Activated T-cell treated with anti-CD3 and anti-CD28 coated beads, Interleukin-2, amount 50 U/mL, for 4 hours (primary cell): ENCODE measurements at regions not wholly inside any gene's neighbourhood (a gene's known extent, or its start where the extent isn't known, plus 50 kb on each side); places are given as distances from the start of the nearest gene placed in this dataset.
"Not testable (repeated sequence)": the region's sequence is repeated elsewhere in the genome, so short reads cannot be mapped to it uniquely, and the experiment has no call there.

Source experiments
- ATAC-seq, 2 donors: fragments of 200-7000 bp; cut with Tn5 transposase; one replicate each; pipeline ENCODE4 v1.10.0; 2021
- DNase-seq: peaks from one replicate; pipeline ENCODE4 v3.0.0-alpha.2; 2020
- H3K27me3 Mint-ChIP-seq: one replicate; pipeline ENCODE4 v1.8.0; 2021; ENCODE audit warnings: low read depth, mixed read lengths
- H3K36me3 Mint-ChIP-seq: one replicate; pipeline ENCODE4 v1.8.0; 2022; ENCODE audit warnings: mixed read lengths; ENCODE audit not compliant: insufficient read depth
- H3K4me1 Mint-ChIP-seq: one replicate; pipeline ENCODE4 v1.8.0; 2021; ENCODE audit warnings: low read depth, mixed read lengths
- H3K4me3 Mint-ChIP-seq: one replicate; pipeline ENCODE4 v1.8.0; 2021; ENCODE audit warnings: mild to moderate bottlenecking, moderate library complexity, mixed read lengths
- H3K9me3 Mint-ChIP-seq: one replicate; pipeline ENCODE4 v1.8.0; 2021; ENCODE audit warnings: mixed read lengths

- Mint-ChIP-seq H3K36me3 (peaks cover 5% of the 10 kb centered on the region), H3K4me3 (no peak overlapping the region), H3K4me1 (no peaks in the 10 kb centered on the region), H3K9me3 (peaks cover 20% of the 10 kb centered on the region), H3K27me3 (no peaks in the 10 kb centered on the region)
- ATAC-seq (no peak), DNase-seq (no peak)
Observed at GRCh38 chr3:177898185-177898584, 638.1 kb upstream of the KCNMB2 start.

- Mint-ChIP-seq H3K4me1 (no peaks in the 10 kb centered on the region), H3K9me3 (peaks cover 20% of the 10 kb centered on the region), H3K27me3 (no peaks in the 10 kb centered on the region), H3K4me3 (no peak overlapping the region), H3K36me3 (peaks cover 5% of the 10 kb centered on the region)
- DNase-seq (no peak), ATAC-seq (no peak)
Observed at GRCh38 chr3:177899275-177900067, 636.8 kb upstream of the KCNMB2 start.

GRCh38 chr3:177902876-177903275, 633.4 kb upstream of the KCNMB2 start:
- H3K27me3 Mint-ChIP-seq = no peaks in the 10 kb centered on the region
- no peaks in the 10 kb centered on the region for H3K4me1 Mint-ChIP-seq
- H3K9me3 Mint-ChIP-seq = peaks cover 10% of the 10 kb centered on the region
- no peak overlapping the region for H3K4me3 Mint-ChIP-seq
- H3K36me3 Mint-ChIP-seq = peaks cover 5% of the 10 kb centered on the region
- DNase-seq (no peak), ATAC-seq (no peak)

- H3K9me3 Mint-ChIP-seq = peaks cover 9% of the 10 kb centered on the region
- ATAC-seq = no peak
Observed at GRCh38 chr3:177904621-177905020, 631.6 kb upstream of the KCNMB2 start.

DNA sequence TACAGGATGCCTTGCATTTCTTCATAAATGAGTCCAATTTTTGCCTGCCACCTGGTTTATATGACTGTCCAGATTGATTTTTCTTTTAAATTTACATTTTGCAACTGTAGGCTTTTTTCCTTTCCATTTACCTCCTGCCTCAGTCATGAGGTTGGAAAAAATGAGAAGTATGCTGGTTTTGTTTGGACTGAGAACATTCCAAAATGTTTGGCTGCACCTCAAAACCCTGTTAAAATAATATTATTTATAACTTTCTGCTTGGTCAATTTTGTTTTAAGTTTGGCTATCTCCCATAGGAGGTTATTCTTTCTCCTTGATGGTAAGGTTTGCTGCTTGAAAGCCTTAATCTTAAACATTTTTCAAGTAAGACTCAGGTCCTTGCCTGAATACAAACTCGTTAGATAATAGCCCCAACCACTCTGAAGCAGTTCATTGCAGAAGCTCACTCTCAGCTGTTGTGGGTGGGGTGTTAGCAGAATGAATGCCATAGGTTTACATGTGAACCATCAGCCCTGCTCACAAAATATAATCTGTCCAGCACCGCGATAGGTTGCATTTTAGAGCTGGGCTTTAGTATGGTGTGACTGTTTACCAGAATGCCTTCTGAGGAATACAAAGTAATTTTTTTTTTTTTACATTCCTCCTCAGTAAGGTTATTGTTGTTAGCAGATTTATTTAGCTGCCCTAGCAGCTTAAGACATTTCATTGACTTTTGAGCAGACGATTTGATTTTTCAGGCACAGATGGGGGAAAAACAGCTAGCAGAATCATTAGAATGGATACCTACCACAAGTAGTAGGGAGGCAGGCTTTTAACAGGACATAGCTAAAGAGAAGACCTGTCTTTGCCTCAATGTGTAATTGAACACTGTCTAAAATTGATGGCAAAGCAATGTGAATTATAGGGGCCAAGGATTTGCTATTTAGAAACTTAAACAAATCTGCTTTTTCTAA, 630.8 kb upstream of the KCNMB2 start:
- Mint-ChIP-seq H3K9me3 (peaks cover under 1% of the 10 kb centered on the region), H3K4me1 (no peaks in the 10 kb centered on the region)

More at GRCh38 chr3:177904621-177905020, 631.6 kb upstream of the KCNMB2 start:
- Mint-ChIP-seq H3K4me3 (no peak overlapping the region), H3K4me1 (no peaks in the 10 kb centered on the region), H3K36me3 (peaks cover 5% of the 10 kb centered on the region), H3K27me3 (peaks cover 1% of the 10 kb centered on the region)
- DNase-seq = no peak

DNA sequence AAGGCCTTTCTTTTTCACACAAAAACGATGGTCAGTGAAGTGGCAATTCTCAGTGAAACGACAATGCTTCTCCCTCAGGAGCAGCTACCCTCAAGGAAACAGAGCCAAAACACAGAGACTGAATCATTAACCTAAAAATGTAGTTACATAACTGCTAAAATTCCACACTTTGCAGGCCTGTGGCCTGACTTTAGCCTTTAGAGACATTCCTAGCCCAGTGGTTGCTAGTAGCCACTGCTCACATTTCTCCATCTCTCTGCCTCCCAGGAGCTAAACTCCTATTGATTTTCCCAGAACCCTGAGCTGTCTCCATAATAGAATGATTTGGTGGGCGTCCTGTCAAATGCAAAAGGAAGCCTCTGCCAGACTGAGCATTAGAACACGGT, 630.1 kb upstream of the KCNMB2 start:
- H3K9me3 Mint-ChIP-seq = no peaks in the 10 kb centered on the region
- peaks cover 1% of the 10 kb centered on the region for H3K27me3 Mint-ChIP-seq
- no peak overlapping the region for H3K4me3 Mint-ChIP-seq
- ATAC-seq (no peak), DNase-seq (no peak)
- H3K4me1 Mint-ChIP-seq = no peaks in the 10 kb centered on the region
- no peaks in the 10 kb centered on the region for H3K36me3 Mint-ChIP-seq

More for the DNA sequence above, 630.8 kb upstream of the KCNMB2 start:
- no peak for DNase-seq
- no peak for ATAC-seq
- peaks cover 1% of the 10 kb centered on the region for H3K27me3 Mint-ChIP-seq
- H3K36me3 Mint-ChIP-seq = no peaks in the 10 kb centered on the region
- H3K4me3 Mint-ChIP-seq = no peak overlapping the region

- Mint-ChIP-seq H3K4me3 (no peak overlapping the region), H3K27me3 (peaks cover 1% of the 10 kb centered on the region), H3K4me1 (no peaks in the 10 kb centered on the region), H3K36me3 (no peaks in the 10 kb centered on the region), H3K9me3 (no peaks in the 10 kb centered on the region)
- no peak for ATAC-seq
- no peak for DNase-seq
Observed at GRCh38 chr3:177906578-177907229, 629.5 kb upstream of the KCNMB2 start.

- DNase-seq, ATAC-seq, H3K36me3 Mint-ChIP-seq, H3K27me3 Mint-ChIP-seq, H3K4me3 Mint-ChIP-seq, H3K9me3 Mint-ChIP-seq, H3K4me1 Mint-ChIP-seq: not testable (repeated sequence)
Observed at GRCh38 chr3:177909530-177909929, 626.7 kb upstream of the KCNMB2 start.

GRCh38 chr3:177914224-177914623, 622.0 kb upstream of the KCNMB2 start:
- no peaks in the 10 kb centered on the region for H3K36me3 Mint-ChIP-seq
- DNase-seq (no peak), ATAC-seq (no peak)
- no peak overlapping the region for H3K4me3 Mint-ChIP-seq
- H3K4me1 Mint-ChIP-seq = no peaks in the 10 kb centered on the region
- no peaks in the 10 kb centered on the region for H3K9me3 Mint-ChIP-seq
- H3K27me3 Mint-ChIP-seq = peaks cover 1% of the 10 kb centered on the region

DNA sequence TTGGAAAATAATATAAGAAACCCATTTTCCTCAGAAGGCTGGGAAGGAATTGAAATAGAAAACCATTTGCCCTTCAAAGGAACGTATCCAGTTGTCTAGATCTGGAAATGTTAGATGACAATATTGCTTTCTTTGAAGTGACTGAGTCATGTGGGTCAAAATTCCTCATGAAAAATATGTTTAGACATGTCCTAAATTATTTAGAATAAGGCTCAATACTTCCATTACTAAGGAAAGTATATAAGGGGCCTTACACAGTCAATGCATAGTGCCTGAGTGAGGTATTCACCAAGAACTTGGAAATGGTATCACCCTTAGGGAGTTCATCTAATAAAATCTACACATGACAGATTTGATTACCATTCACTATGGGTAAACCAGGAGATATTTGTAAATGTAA, 619.8 kb upstream of the KCNMB2 start:
- H3K9me3 Mint-ChIP-seq = no peaks in the 10 kb centered on the region
- ATAC-seq (no peak), DNase-seq (no peak)
- no peak overlapping the region for H3K4me3 Mint-ChIP-seq
- no peaks in the 10 kb centered on the region for H3K36me3 Mint-ChIP-seq
- H3K27me3 Mint-ChIP-seq = no peaks in the 10 kb centered on the region
- H3K4me1 Mint-ChIP-seq = no peaks in the 10 kb centered on the region

DNA sequence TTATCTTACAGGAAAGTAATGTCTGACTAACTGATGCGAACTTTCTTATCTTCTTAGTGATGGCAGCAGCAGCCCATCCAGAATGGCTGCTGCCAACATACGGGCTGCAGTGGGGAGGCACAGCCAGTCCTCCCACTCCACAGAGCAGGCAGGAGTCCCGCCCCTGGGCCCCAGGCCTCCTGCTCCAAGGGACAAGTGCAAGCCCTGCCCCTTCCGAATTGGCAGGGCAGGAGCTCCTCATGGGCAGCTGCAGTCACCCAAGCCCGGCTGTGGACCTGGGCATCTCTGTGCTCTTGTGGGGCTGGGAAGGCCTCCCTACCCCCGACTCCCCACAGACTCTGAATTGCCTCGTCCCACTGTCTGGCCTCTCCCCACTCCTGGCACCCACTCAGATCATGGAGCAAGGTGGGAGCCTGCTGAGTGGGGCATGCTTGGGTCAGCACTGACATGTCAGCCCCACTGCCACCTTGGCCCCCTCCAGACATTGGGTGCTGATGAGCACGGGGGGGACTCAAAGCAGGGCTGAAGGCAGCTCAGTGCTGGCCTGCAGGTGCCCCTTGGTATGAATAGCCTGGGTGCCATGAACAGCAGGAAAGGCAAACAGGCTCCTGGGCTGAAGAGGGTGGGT, 618.9 kb upstream of the KCNMB2 start:
- H3K4me1 Mint-ChIP-seq = no peaks in the 10 kb centered on the region
- H3K36me3 Mint-ChIP-seq = no peaks in the 10 kb centered on the region
- H3K27me3 Mint-ChIP-seq = no peaks in the 10 kb centered on the region
- no peaks in the 10 kb centered on the region for H3K9me3 Mint-ChIP-seq
- H3K4me3 Mint-ChIP-seq = no peak overlapping the region
- ATAC-seq (no peak), DNase-seq (no peak)

DNA sequence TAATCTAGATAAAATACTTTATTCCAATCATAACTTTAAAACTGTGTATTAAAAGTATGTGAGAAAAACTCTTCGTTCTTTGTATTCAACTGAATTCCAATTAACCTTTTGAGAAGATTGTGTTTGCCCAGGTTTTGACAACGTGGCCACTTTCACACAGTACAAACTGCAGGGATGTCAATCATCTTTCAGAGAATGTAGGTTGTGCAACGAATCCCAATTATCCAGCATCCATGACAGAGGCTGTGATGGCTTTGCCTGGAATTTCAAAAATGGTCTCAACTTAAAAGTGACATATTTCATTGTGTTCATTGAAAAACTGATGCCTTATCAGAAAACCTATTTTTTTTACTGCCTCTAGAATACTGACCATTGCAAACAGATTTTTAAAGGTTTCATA, 615.1 kb upstream of the KCNMB2 start:
- peaks cover 5% of the 10 kb centered on the region for H3K9me3 Mint-ChIP-seq

DNA sequence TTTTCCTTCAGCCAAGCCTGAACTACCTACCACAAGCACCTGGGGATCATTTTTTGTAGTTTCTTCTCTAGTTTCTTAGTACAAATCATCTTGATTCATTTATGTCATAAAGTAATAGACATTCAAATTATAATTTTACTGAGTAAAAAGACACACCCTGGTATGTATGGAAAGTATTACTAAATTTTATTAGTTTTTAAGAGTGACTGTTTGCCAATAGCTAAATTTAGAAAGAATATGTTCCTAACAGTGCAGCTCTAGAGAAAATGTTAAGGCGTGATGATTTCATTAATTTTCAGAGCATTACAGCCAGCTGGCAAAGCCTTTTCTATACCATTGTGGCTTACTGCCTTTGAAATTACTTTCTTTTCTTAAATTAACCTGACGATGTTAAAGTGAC, 612.0 kb upstream of the KCNMB2 start:
- Mint-ChIP-seq H3K4me3 (no peak overlapping the region), H3K36me3 (no peaks in the 10 kb centered on the region), H3K9me3 (peaks cover 5% of the 10 kb centered on the region), H3K27me3 (no peaks in the 10 kb centered on the region), H3K4me1 (peaks cover 11% of the 10 kb centered on the region)
- DNase-seq (no peak), ATAC-seq (no peak)

More for the DNA sequence above, 615.1 kb upstream of the KCNMB2 start:
- ATAC-seq (no peak), DNase-seq (no peak)
- no peaks in the 10 kb centered on the region for H3K4me1 Mint-ChIP-seq
- no peak overlapping the region for H3K4me3 Mint-ChIP-seq
- H3K36me3 Mint-ChIP-seq = no peaks in the 10 kb centered on the region
- H3K27me3 Mint-ChIP-seq = no peaks in the 10 kb centered on the region
